HG02588 (cell line): ENCODE measurements at regions not wholly inside any gene's neighbourhood (a gene's known extent, or its start where the extent isn't known, plus 50 kb on each side); places are given as distances from the start of the nearest gene placed in this dataset.

Experiments used
- ATAC-seq: cut with Tn5 transposase; IDR thresholded peaks from one replicate; pipeline ENCODE4 v1.9.1; 2021; ENCODE audit warnings: mild to moderate bottlenecking, moderate library complexity; ENCODE audit not compliant: unreplicated experiment

GRCh38 chr1:192045131-192045530 lies 113.1 kb upstream of the RGS18 start:
- ATAC-seq, result no peak

GRCh38 chr1:192053531-192053971 lies 104.7 kb upstream of the RGS18 start:
- no peak for ATAC-seq

- no peak for ATAC-seq
These were observed 100.5 kb upstream of the RGS18 start for GRCh38 chr1:192057766-192058165.

GRCh38 chr1:192059407-192059806 lies 98.9 kb upstream of the RGS18 start:
- no peak for ATAC-seq

GRCh38 chr1:192061556-192061955 lies 96.7 kb upstream of the RGS18 start:
- ATAC-seq, result no peak

- no peak for ATAC-seq
These were observed 93.2 kb upstream of the RGS18 start for GRCh38 chr1:192065087-192065486.

- ATAC-seq, result no peak
These were observed 92.1 kb upstream of the RGS18 start for GRCh38 chr1:192066202-192066601.

GRCh38 chr1:192067360-192067759 lies 90.9 kb upstream of the RGS18 start:
- no peak for ATAC-seq

GRCh38 chr1:192070213-192070612 lies 88.0 kb upstream of the RGS18 start:
- ATAC-seq, result no peak

- ATAC-seq, result no peak
These were observed 77.6 kb upstream of the RGS18 start for GRCh38 chr1:192080684-192081083.

- no peak for ATAC-seq
These were observed 76.9 kb upstream of the RGS18 start for GRCh38 chr1:192081359-192081758.

GRCh38 chr1:192086644-192087043 lies 71.6 kb upstream of the RGS18 start:
- no peak for ATAC-seq

- ATAC-seq, result no peak
These were observed 70.9 kb upstream of the RGS18 start for GRCh38 chr1:192087334-192087733.

GRCh38 chr1:192088496-192088895 lies 69.8 kb upstream of the RGS18 start:
- no peak for ATAC-seq

GRCh38 chr1:192098001-192098400 lies 60.3 kb upstream of the RGS18 start:
- ATAC-seq, result no peak

GRCh38 chr1:192099328-192099727 lies 58.9 kb upstream of the RGS18 start:
- no peak for ATAC-seq

GRCh38 chr1:192100686-192101468 lies 57.4 kb upstream of the RGS18 start:
- no peak for ATAC-seq

- ATAC-seq, result no peak
These were observed 54.1 kb upstream of the RGS18 start for GRCh38 chr1:192104128-192104527.

- ATAC-seq, result no peak
These were observed 53.4 kb upstream of the RGS18 start for GRCh38 chr1:192104852-192105251.

GRCh38 chr1:192108161-192108560 lies 50.1 kb upstream of the RGS18 start:
- ATAC-seq, result no peak
